ENCODE measurements at regions not wholly inside any gene's neighbourhood (a gene's known extent, or its start where the extent isn't known, plus 50 kb on each side); places are given as distances from the start of the nearest gene placed in this dataset.
"Not testable (repeated sequence)": the region's sequence is repeated elsewhere in the genome, so short reads cannot be mapped to it uniquely, and the experiment has no call there.

DNA sequence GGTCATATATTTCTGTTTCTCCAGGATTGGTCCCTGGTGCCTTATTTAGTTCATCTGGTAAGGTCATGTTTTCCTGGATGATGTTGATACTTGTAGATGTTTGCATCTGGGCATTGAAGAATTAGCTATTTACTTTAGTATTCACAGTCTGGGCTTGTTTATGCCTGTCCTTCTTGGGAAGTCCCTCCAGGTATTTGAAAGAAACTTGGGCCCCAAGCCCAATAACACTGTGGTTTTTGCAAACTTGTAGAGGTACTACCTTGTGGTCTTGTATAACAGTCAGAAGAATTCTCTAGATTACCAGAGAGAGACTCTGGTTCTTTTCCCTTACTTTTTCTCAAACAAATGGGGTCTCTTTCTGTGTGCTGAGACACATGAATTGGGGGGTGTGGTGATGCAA, 251.4 kb upstream of the B3GALT2 start:
- DNase-seq: no peak

DNA sequence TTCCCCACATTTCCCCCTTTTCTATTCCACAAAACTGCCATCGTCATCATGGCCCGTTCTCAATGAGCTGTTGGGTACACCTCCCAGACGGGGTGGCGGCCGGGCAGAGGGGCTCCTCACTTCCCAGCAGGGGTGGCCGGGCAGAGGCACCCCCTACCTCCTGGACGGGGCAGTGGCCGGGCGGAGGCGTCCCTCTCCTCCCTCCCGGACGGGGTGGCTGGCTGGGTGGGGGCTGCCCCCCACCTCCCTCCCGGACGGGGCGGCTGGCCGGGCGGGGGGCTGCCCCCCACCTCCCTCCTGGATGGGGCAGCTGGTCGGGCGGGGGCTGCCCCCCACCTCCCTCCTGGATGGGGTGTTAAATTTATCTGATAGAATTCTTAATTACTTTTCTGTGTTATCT, 250.9 kb upstream of the B3GALT2 start:
- DNase-seq: not testable (repeated sequence)

DNA sequence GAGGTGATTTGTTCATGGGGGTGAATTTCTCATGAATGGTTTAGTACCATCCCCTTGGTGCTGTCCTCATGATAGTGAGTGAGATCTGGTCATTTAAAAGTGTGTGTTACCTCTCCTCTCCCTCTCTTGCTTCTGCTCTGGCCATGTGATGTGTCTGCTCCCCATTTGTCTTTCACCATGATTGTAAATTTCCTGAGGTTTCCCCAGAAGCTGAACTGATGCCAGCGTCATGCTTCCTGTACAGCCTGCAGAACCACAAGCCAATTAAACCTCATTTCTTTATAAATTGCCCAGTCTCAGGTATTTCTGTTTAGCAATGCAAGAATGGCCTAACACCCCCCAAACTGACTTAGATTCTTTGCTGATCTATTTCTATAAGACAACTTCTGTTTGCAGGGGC, 249.4 kb upstream of the B3GALT2 start:
- DNase-seq: no peak

DNA sequence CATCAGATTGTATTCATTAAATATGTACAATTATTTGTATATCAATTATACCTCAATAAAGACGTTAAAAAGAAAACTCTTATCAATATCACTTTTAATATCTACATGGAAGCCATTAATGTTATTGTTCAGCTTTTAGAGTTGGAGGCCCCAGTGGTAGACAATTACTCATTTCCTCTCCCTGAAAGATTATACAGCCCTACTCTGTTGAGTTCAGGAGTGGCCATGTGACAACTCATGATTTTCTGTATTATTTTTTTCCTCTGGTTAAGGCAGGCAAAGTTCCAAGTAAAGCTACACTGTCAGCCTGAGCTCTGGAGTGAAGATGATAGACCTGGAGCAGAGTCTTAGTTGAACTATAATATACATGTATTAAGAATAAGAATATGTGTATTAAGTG, 247.9 kb upstream of the B3GALT2 start:
- DNase-seq: no peak

DNA sequence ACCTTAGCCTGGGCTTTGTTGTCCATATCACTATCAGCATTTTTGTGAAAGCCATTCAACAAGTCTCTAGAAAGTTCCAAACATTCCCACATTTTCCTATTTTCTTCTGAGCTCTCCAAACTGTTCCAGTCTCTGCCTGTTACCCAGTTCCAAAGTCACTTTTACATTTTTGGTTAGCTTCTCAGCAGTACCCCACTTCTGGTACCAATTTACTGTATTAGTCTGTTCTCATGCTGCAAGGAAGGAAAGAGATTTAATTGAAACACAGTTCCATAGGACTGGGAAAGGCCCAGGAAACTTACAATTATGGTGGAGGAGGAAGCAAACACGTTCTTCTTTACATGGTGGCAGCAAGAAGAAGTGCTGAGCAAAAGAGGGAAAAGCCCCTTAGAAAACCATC, 247.2 kb upstream of the B3GALT2 start:
- DNase-seq: no peak

- no peak for DNase-seq
Observed at GRCh38 chr1:193432979-193433587, 246.7 kb upstream of the B3GALT2 start.

- DNase-seq: no peak
Observed at GRCh38 chr1:193431265-193431977, 245.0 kb upstream of the B3GALT2 start.

DNA sequence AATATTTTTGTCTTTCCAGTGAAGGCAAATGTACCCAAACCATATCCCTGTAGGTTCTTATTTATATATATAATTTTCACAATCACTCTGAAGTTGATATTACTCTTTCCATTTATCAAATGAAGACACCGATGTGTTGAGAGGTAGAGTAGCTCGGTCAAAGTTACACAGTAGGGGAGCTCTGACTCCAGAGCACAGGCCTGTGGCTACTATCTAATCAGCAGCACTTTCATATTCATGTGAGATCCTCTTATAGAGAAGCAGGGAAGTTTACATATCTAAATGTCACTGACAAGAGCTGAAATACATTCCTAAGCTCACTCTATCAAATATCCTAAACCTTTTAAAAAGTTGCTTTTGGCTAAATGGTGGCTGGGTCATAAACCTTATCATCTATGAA, 241.1 kb upstream of the B3GALT2 start:
- DNase-seq: no peak

- DNase-seq: no peak
Observed at GRCh38 chr1:193426061-193426460, 239.6 kb upstream of the B3GALT2 start.

- DNase-seq: no peak
Observed at GRCh38 chr1:193421487-193421886, 235.1 kb upstream of the B3GALT2 start.

DNA sequence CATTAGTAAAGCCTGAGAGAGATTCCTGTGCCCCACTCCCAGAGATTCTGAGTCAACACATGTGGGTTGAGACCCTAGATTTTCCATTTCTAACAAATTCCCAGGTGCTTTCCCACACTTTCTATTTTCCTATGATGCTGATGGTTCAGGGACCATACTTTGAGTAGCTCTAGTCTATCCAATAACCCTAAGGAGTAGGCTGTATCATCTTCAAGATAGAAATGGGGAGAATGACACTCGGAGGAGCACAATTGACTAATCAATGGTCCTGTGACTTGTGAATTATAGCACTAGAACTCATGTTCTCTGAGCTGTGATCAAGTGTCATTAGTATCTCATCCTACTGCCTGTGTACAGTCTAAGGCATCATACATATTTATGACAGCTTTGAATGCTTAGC, 232.9 kb upstream of the B3GALT2 start:
- no peak for DNase-seq

- no peak for DNase-seq
Observed at GRCh38 chr1:193418745-193419058, 232.3 kb upstream of the B3GALT2 start.

GRCh38 chr1:193417945-193418744, 231.7 kb upstream of the B3GALT2 start:
- DNase-seq: no peak

DNA sequence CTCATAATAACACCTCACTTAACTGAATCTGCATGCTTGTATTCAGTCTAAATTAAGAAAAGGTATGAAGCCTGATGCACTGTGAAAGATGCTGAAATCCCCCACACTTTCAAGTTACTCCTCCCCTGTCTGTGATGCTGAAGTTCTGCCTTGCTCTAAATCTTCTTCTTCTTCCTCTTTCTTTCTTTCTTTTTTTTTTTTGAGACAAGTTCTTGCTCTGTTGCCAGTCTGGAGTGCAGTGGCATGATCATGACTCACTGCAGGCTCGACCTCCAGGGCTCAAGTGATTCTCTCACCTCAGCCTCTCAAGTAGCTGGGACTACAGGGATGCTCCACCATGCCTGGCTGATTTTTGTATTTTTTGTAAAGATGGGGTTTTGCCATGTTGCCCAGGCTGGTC, 231.0 kb upstream of the B3GALT2 start:
- DNase-seq: no peak

DNA sequence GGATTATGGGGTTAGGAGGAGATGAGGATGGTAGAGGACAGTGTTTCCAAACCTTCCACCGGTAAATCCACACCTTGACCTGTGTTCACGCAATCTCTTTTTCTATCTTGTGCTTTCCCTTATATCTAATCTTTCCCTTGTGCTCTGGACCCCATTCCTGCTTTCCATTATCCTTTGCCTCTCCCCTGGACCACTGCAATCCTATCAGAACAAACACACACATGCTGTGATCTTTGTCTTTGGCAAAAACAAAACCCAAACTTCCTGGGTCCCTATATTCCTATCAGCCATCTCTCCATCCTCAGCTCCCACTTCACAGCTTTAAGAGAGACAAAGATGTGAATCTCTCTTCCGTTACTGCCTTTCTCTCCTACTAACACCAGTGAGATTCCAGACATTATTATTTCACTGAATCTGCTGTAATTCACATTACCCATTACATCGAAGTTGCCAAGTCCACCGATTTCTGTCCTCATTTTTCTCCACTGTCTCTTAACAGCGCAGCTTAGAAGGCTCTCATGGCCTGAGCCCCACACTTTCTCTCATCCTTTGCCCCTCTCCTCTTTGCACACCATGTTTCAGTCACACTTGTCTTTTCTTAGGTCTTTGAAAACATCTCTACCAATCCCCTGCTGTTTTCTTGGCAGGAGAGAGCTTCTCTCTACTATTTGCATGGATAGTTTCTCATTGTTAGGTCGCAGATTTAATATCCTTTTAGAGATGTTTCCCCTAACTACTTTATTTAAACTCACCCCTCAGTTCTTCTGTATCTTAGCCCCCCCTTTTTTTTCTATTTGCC, 230.0 kb upstream of the B3GALT2 start:
- no peak for DNase-seq

DNA sequence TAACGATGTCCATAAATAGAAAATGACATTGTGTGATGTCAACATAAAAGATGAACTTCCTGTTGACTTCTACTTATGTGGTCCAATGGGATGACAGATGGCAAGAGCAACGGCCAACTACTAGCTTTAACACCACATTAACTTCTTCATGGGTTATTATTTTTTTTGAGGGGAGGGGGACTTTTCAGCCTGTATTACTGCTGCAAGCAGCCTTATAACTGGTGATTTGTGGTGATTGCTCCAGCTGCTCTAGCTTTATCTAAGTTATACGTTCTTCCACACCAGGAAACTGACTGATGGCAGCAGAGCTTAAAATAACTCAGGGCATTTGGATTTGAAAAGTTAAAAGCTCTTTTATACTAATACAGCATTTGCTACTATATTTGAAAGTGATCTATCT, 228.8 kb upstream of the B3GALT2 start:
- no peak for DNase-seq

- no peak for DNase-seq
Observed at GRCh38 chr1:193413376-193413775, 227.0 kb upstream of the B3GALT2 start.

- DNase-seq: no peak
Observed at GRCh38 chr1:193412748-193413147, 226.3 kb upstream of the B3GALT2 start.

DNA sequence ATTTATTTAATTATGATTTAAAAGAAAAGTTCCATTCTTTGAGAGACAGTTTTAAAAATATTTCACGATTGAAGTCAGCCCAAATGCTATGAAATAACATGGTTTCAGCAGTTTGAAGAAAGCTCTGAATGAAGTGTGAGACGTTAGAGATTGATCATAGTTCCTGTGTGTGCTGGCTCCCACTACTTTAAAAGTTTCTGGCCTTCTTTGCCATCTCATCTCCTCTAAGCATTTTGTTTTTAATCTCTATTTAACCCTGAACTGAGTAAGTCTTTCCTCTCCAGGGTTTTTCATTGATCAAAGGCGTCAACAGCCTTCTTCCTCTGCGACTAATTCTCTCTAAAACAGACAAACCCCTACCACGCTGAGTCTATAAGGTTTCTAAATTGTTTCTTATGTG, 225.3 kb upstream of the B3GALT2 start:
- DNase-seq: no peak

DNA sequence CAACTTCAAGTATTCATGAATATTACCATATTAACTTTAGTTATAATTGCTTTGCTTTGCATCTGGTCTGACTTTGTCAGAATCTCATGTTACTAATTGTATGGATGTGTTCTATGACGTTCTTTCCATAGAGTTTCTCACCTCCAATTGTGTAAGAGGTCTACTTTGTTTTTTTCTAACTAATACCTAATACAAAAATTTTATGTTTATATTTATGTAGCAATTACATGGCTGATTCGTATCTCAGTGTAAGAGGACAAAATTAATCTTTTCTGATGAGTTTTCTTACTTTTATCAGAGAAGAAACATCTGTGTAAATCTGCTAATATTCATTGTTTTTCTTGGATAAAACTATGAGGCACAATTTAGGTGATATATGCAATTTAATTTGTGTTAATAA, 224.8 kb upstream of the B3GALT2 start:
- no peak for DNase-seq

DNA sequence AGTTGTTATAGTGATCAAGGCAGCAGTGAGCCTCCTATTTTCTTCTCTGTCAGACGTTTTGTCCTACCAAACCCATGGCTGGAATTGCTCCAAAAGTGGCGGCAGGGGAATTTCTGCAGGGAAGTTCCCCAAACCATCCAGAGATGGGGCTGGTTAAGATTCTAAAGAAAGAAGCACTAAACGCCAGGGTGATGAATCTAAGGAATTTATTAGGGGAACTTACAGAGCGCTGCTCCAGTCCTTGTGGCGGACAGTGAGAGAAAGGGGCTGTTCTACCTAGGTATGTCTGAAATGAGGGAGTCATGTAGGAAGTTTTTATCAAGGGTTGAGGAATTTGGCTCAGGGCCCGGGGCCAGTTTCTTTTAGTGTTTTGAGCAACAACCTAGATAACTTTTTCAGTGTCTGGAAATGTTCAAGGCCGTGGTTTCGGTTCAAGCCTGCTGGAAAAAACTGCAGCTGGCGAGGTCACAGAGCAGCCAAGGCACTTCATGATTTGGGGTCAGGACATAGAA, 222.4 kb upstream of the B3GALT2 start:
- DNase-seq: no peak

GRCh38 chr1:193406901-193407300, 220.5 kb upstream of the B3GALT2 start:
- no peak for DNase-seq

DNA sequence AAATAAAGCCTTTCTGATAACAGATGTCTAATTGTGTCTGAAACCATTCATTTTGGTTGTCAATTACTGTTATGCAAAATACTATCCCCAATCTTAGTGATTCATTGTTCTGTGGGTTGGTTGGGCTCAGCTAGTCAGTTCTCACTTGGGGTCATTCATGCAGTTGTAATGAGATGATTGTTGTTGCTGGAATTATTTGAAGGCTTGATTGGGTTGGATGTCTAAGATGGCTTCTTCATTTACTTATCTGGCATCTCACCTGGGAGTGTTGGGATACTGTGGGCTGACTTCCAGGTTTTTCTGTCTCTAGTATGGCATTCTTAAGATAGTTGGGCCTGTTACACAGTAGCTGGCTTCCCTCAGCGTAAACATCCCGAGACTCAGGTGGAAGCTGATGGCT, 217.8 kb upstream of the B3GALT2 start:
- DNase-seq: no peak
